Stimulated activated CD4-positive, alpha-beta T cell treated with anti-CD3 and anti-CD28 coated beads, Interleukin-4, amount 100 ng/mL, for 48 hours (primary cell): ENCODE measurements at regions not wholly inside any gene's neighbourhood (a gene's known extent, or its start where the extent isn't known, plus 50 kb on each side); places are given as distances from the start of the nearest gene placed in this dataset.
"Not testable (repeated sequence)": the region's sequence is repeated elsewhere in the genome, so short reads cannot be mapped to it uniquely, and the experiment has no call there.

Experiments used
- DNase-seq, 2 donors: peaks; one replicate each; pipeline ENCODE4 v3.0.0-alpha.2; 2020; ENCODE audit warnings: low read depth in 2 of 2

DNA sequence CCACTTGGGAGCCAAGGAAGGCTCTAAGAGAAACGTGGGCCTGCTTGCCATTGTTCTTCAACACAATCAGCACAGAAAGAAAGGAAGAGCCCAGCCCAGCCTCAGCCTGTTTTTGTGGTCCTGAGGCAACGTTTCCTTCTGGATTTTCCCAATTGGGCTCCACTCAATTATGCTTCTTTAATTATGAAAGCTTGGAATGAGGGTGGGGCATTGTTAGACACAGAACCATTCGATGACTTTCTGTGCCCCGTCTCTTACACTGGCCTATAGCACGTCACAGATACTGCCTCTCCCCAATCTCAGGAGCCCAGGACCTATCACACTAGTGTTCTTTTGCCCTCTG, 207.4 kb downstream of the ZFP36L2 start:
- DNase-seq, result no peak

DNA sequence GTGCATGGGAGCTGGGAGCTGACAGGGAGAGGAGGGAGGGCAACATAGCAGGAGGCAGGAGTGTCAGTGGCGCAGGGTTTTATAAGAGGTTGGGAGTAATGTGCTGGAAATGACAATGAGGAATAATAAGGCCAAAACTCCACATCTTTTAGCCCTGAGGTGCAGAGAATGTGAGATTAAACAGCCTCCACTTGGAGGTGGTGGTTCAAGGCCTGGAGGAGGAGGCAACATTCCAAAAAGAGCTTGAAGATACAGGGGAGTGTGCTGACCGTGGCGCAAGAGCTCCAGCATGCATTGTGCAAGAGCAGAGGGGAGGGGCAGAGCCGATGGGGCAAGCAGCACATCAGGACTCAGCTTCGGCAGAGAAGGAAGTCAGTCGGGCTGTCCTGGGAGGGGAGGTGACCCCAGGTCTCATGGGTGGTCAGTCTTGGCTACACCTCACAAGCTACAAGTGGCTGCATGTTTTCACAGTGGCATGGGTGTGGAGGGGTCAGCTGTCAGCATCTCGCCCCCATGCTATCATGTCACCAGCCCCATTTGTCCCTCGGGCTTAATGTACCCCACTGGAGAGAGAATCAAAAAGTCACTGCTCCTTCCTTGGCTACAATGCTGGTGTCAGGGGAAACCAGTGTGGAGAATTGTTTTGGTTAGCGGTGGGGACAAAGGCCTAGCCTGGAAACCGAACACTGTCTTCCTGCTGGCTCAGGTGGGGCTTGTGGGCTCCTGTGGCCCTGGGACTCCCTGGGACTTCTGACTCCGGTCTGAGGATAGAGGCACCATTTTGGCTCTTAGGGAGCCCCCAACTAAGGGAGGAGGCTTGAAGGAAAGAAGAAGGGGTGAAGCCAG, 208.0 kb downstream of the ZFP36L2 start:
- no peak for DNase-seq

DNA sequence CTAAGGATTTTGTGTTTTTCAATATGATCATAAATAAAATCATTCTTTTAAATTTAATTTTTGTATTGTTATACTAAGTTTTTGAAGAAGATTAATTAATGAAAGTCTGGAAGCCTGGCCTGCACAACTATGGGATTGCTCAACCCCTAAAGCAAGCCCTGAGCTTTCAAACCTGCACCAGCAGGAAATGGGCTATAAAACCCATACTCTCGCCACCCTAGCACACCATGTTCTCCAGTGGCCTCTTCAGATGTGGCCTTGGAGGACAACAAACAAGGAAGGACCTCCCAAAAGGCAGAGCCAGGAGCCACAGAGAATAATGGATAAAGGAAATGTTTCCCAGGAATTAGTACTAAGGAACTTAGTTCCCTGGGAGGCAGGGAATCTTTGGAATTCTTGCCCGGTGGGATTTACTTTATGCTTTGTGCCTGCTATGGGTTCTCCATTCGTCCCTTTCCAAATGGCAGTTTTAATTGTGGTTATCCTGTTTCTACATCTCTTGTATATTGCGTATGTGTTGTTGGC, 212.5 kb downstream of the ZFP36L2 start:
- DNase-seq, result no peak

DNA sequence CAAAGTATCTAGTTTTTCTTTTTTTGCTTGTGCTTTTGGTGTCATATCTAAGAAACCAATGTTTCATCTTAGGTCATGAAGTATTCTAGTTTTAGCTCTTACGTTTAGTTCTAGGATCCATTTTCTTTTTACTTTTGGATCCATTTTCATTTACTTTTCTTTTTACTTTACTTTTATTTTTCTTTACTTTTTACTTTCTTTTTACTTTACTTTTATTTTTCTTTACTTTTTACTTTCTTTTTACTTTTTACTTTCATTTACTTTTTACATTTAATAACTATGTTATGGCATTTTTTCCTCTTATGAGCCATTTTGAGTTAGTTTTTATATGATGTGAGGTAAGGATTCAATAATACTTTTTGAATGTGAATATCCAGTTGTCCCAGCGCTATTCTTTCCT, 213.4 kb downstream of the ZFP36L2 start:
- DNase-seq, result no peak

DNA sequence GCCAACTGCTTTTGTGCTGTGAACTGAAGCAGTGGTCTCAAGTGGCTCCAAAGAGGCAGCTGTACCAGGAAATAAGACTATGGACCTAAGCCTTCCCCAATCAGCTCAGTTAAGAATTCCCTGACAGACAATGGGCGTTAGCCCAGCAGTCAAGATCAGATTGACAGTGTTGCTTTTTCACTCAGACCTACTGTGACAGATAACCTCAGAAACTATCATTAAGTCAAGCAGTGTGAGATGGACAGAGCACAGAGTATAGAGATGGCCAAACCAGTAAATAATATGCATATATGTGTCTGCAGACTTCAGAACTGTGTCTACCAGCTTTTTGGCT, 215.3 kb downstream of the ZFP36L2 start:
- DNase-seq, result no peak

DNA sequence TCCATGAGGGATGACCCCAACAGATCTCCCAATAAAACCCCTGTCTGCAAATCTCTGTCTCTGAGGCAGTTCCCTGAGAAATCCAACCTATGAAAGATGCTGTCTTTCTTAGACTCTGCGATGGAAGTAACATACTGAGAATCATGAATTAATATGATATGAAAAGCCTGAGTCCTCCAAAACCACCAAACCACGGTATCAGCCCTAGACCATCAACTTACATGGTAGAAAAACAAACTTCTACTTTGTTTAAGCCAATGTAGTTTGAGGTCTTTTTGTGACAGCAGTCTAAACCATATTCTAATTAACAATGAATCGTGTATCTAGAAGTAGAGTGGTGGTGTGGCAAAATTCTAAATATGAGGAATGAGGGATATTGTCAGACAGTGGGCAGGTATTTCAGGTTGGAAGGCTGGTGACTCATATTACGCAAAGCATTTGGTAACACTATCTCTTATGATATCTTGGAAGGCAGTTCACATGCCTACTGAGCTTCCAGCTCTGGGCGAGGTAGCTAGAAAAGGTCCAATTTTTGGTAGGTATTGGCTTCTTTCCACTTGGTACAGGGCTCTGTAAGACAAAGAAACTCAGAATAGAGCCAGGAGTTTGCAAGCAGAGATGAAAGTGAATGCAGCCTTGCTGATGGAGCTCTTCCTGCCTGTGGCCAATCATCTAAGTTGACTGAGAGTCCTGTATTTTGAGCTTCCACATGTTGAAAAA, 215.8 kb downstream of the ZFP36L2 start:
- DNase-seq, result no peak

DNA sequence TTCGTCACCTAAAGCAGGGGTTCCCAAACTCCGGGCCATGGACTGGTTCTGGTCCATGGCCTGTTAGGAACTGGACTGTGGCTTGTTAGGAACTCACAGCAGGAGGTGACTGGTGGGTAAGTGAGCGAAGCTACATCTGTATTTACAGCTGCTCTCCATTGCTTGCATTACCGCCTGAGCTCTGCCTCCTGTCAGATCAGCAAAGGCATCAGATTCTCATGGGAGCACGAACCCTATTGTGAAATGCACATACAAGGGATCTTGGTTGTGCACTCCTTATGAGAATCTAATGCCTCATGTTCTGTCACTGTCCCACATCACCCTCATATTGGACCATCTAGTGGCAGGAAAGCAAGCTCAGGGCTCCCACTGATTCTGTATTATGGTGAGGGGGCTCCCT, 217.0 kb downstream of the ZFP36L2 start:
- no peak for DNase-seq

DNA sequence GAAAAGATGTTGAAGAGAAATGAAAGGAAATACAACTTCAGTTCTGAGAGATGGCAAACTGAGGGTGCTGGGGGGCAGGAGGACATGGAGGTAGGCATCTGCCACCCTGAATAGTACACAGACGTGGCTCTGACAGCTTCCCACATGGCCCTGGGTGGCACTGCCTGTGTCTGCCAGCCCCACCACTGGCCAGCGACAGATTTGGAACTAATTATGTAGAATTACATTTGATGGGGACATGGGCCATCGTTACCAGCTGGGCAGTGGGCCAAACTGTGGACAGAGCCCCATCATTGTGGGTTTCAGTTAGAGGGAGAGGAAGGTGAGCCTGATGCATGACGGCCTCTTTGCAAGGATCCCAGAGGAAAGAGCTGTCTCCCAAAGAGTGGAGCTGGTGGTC, 216.0 kb upstream of the HAAO start:
- no peak for DNase-seq

DNA sequence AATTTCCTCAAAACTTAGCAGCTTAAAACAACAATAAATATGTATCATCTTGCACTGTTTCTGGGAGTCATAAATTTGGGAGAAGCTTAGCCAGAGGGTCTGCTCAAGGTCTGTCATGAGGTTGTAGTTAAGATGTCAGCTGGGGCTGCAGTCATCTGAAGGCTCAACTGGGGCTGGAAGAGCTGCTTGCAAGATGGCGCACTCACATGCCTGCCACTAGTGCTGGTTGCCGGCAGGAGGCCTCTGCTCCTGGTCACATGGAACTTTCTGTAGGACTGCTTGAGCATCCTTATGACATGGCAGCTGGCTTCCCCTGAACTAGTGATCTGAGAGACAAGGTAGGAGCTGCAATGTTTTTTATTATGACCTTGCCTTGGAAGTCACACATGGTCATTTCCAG, 215.5 kb upstream of the HAAO start:
- no peak for DNase-seq

DNA sequence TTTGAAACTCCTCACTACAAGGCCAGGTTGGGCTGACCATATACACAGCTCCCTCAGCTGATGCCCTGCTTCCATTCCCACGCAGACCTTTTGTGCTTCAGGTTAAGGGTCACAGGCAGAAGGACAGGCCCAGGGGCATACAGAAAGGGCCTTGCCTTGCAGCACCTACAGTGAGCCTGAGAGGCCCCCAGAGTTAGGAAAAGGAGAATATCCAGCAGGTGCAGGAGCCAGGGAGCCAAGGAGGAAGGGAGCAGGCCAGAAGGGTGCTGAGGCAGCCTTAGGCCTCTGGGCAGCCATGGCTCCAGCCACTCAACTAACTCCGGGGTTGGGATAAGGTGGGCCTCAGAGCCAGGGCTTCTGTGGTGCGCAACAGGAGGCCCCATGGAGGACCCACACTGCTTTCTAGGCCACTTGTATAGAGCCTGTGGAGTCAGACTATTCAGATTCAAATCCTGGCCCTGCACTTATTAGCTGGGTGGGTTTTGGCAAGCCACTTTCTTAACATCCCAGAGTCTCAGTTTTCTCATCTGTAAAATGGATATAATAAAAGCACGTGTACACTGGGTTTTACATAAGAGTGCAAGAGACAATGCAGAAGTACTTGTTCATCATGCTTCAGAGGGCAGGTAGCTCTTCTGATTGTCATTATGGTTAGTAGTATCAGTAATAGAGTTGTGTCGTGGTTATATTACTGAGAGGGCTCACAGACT, 214.6 kb upstream of the HAAO start:
- DNase-seq, result no peak

DNA sequence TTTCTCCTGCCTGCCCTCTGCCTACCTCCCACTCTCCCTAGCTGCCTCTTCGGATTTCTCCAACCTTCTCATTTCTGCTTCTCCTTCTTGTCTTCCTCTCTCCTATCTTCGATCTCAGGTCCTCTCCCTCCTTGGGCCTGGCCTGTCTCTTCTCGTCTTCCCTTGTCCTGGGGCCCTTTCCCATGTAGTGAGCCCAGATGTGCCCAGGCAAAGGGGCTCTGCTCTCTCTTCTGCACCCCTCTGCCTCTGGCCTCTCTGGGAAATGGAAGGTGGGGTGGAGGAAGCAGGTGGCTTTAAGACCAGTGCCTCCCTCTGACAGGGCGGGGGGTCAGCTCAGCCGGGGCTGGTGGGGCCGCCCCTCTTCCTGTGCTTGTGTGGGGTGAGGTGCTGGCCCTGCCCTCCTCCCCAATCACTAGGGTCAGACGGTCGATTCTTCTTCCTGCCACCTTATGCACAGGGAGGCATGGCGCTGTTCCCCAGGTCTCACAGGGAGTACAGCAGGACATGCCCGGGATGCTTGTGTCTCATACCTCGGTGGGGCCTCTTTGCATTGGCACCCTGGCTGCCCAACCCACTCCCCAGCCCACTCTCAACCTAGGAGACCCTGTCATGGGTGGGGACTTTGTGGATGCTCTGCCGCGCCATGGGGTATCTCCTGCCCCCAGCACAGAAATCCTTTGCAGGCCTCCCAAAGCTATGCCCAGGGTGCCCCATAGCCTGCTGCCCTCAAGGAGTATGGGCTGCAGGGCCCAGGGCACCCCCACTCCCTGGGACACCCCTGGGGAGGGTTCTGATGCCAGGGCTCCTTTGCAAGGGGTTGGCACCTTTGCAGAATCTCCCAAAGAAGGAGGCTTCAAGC, 213.8 kb upstream of the HAAO start:
- no peak for DNase-seq

DNA sequence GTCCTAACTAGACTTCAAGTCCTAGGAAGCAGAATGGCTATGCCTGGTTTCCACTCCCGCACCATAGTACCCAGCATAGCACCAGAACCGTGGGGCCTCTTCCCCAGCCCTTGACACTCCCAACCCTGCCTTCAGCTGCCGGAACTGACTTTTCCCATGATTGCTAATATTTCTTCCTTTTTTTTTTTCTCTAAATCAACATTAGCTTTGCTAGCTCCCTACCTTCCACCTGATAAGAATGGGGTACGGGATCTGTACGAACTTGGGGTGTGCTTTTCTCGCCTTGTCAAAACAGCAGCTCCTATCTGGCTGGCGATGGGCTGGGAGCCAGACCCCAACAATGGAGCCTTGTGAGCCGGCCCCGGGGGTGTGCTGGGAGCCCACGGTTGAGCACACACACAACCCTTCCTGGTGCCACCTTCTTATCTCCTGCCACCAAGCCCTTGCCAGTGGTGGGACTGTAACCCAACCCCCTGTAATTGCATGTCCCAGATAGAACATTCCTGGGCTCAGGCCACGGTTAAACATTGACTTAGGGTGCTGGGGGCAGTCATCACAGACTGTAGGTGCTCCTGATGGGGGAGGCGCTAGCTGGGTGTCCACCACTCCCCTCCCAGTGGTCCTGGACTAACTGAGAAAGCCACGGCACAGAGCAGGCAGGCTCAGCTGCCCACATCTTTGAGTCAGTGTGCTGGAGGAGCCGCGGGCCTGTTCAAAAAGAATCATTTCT, 213.0 kb upstream of the HAAO start:
- no peak for DNase-seq

DNA sequence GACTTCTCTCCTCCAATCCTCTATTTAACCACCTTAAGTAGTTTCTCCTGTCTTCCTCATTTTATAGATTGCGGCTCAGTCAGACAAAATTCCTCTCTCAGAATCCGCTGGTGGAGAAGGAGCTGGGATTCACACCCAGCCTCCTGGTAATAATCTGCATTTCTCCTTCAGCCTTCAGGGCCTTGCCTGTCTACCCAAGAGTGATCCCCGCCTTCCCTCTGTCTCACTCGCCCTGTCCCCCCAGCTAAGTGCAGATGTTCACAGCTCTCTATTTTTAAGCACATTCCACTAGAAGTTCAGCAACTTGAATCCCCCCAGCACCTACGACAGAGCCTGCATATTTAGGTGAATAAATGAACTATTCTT, 212.5 kb upstream of the HAAO start:
- DNase-seq, result no peak

DNA sequence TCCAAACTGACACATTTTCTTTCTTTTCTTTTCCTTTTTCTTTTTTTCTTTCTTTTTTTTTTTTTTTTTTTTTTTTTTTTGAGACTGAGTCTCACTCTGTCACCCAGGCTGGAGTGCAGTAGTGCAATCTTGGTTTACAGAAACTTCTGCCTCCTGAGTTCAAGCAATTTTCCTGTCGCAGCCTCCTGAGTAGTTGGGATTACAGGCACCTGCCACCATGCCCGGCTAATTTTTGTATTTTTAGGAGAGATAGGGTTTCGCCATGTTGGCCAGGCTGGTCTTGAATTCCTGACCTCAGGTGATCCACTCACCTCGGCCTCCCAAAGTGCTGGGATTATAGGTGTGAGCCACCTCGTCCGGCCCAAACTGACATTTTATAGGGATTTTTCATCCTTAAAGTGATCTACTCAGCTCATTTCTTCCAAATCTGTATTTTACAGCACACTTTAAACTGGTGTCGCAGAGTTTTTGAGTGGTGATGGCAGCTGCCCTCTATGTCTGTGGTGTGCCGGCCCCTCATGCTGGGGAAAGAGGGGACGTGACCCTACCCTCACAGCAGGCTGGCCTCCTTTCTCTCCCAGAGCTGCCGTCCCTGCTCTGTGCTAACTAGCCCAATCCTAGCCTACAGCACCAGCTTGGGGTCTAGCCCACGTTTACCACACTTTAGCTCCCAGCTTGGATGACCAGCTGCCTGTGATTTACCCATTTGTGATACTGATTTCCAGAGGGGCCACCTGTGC, 211.9 kb upstream of the HAAO start:
- not testable (repeated sequence) for DNase-seq

DNA sequence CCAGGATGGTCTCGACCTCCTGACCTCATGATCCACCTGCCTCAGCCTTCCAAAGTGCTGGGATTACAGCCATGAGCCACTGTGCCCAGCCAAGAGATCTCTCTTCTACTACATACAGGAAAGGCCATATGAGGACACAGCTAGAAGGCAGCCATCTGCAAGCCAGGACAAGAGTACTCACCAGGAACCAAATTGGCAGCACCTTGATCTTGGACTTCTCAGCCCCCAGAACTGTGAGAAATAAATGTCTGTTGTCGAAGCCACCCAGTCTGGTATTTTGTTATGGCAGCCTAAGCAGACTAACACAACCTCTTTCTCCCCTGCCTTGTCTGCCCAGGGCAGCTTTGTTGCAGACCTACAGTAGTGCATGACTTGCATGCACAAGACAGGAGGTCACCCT, 211.3 kb upstream of the HAAO start:
- no peak for DNase-seq

DNA sequence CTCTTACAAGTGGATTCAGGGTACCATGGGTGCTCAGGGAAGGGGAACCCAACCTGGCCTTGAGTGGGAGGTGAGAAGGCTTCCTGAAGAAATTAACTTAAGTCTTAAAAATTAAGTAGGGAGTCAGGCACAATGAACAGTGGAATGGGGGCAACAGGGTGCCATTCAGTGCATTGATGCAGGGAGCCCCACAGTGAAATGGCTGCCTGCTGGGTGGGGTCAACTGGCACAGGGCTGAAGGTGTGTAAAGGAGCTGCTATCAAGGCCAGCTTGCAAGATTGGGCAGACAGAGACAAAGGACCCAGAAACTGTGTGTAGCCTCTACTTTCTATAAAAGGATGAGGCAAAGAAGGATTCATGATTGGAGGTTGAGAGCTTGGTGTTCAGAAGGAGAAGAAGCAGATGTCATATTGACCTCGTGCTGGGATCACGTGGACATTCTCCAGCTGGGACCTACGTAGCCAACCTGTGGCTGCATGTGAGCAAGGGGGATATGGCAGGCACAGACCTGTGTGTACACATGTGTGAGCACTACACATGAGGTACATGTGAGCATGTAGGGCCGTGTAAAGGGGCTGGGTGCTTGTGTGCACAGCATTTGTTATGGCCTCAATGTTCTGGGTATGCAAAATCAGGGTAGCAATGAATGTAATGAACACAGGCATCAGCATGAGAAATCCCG, 209.5 kb upstream of the HAAO start:
- no peak for DNase-seq

DNA sequence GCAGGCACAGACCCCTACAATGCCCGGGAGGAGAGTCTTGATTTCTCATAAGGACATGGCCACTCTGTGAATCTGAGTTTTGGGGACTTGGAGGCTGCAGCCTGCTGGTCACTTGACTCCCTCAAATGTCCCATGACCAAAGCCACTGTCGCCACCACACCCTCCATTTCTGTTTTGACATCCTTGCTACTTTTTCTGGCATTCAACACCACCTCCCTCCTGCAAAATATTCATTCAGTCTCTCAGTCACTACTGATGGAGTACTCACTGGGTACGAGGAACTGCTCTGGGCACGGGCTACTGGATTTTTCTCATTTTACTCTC, 208.6 kb upstream of the HAAO start:
- DNase-seq, result no peak

DNA sequence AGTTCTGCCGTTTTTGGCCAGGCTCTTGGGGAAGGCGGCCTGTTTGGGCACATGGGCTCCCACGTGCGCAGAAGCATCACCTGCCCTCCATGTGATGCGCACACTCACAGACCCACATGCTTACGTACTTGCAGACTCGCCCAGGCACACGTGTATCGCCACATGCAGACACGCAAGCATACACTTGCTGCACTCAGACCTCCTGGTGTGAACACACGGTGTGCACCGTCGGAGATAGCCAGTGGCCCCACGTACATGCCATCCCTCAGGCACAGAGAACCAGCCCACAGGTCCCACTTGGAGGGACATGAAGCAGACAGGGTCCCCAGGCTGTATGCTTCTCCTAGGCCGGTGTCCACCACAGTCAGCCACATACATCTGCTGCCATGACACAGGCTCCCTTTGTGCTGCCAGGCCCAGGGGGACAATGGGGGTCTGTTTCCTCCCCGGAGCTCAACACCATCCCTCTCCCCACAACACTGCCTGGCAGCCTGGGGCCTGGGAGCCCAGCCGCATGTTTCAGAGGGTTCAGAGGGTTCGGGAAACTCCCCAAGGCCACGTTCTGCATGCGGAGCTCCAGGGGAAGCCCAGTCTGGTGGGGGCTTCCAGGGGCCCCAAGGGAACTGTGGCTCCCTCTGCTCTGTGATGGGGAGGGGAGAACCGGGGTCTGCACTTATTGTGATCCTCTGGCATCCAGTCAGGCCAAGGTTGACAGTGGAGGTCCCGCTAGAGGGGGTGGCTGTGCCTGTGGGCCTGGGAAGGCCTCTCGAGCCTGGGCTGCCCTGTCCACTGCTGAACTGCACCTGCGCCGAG, 208.1 kb upstream of the HAAO start:
- DNase-seq, result no peak

DNA sequence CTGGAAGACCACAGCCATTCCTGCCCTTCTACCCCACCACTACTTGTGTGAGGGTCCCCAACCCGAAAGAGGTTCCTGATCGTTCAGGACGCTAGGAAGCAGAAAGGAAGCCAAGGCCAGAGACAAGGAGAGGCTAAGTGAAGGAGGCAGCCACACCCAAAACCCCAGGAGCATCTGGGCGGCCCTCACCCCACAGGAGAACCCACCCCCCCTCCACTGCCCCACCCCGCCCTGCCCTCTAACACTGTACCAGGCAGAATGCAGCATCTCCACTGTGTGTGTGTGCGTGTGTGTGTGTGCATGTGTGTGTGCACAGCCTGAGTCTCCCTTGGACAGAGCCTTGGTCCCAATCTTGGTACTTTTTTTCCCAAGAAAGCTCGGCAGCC, 207.5 kb upstream of the HAAO start:
- no peak for DNase-seq
